Trophoblast cell (in vitro differentiated cells and primary cell): ENCODE measurements at regions not wholly inside any gene's neighbourhood (a gene's known extent, or its start where the extent isn't known, plus 50 kb on each side); places are given as distances from the start of the nearest gene placed in this dataset.

Experiments
- DNase-seq, 2 donors: peaks; one replicate each; pipeline ENCODE4 v3.0.0-alpha.2; 2016
- H2AFZ ChIP-seq: 2 replicates; pipeline ENCODE4 v1.6.1; 2013; ENCODE audit warnings: low read length, moderate library complexity, mild to moderate bottlenecking; ENCODE audit not compliant: insufficient read depth, poor library complexity
- H2AK5ac ChIP-seq: 2 replicates; pipeline ENCODE4 v1.6.1; 2013; ENCODE audit warnings: mild to moderate bottlenecking, low read length
- H2BK120ac ChIP-seq: 2 replicates; pipeline ENCODE4 v1.6.1; 2013; ENCODE audit warnings: low read length, mild to moderate bottlenecking, moderate library complexity; ENCODE audit not compliant: insufficient read depth, poor library complexity
- H2BK12ac ChIP-seq: 2 replicates; pipeline ENCODE4 v1.6.1; 2013; ENCODE audit warnings: mild to moderate bottlenecking, low read length, moderate library complexity
- H2BK5ac ChIP-seq: 2 replicates; pipeline ENCODE4 v1.6.1; 2013; ENCODE audit warnings: low read length, low read depth, moderate library complexity, mild to moderate bottlenecking; ENCODE audit not compliant: poor library complexity
- H3K14ac ChIP-seq: 2 replicates; pipeline ENCODE4 v1.6.1; 2013; ENCODE audit warnings: mild to moderate bottlenecking, low read length
- H3K18ac ChIP-seq: 2 replicates; pipeline ENCODE4 v1.6.1; 2013; ENCODE audit warnings: mild to moderate bottlenecking, low read length
- H3K23ac ChIP-seq: 2 replicates; pipeline ENCODE4 v1.6.1; 2013; ENCODE audit warnings: low read length
- H3K27ac ChIP-seq: 2 replicates; pipeline ENCODE4 v1.5.1; 2013; ENCODE audit warnings: low read depth, mild to moderate bottlenecking, inconsistent platforms, low read length, moderate library complexity
- H3K27me3 ChIP-seq: 2 replicates; pipeline ENCODE4 v1.6.1; 2013; ENCODE audit warnings: inconsistent platforms, mild to moderate bottlenecking, low read length, moderate library complexity; ENCODE audit not compliant: insufficient read depth
- H3K36me3 ChIP-seq, 2 experiments: 1 replicate in 1 of 2; 2 replicates in 1 of 2; pipeline ENCODE4 v1.6.1; 2013; ENCODE audit warnings: low read length in 2 of 2, mild to moderate bottlenecking in 2 of 2, moderate library complexity in 1 of 2; ENCODE audit not compliant: insufficient read depth in 2 of 2, control insufficient read depth in 1 of 2
- H3K4ac ChIP-seq: 2 replicates; pipeline ENCODE4 v1.6.1; 2013; ENCODE audit warnings: low read depth, mild to moderate bottlenecking, low read length, moderate library complexity
- H3K4me1 ChIP-seq, 2 experiments: 1 replicate in 1 of 2; 2 replicates in 1 of 2; pipeline ENCODE4 v1.6.1; 2013; ENCODE audit warnings: low read length in 2 of 2, mild to moderate bottlenecking in 2 of 2, moderate library complexity in 1 of 2; ENCODE audit not compliant: insufficient read depth in 2 of 2, control insufficient read depth in 1 of 2
- H3K4me2 ChIP-seq: 2 replicates; pipeline ENCODE4 v1.6.1; 2013; ENCODE audit warnings: inconsistent platforms, mild to moderate bottlenecking, low read length, moderate library complexity
- H3K4me3 ChIP-seq: 2 replicates; pipeline ENCODE4 v1.5.1; 2013; ENCODE audit warnings: mild to moderate bottlenecking, low read depth, low read length, inconsistent platforms
- H3K79me1 ChIP-seq: one replicate; pipeline ENCODE4 v1.6.1; 2013; ENCODE audit warnings: low read length
- H3K79me2 ChIP-seq: 2 replicates; pipeline ENCODE4 v1.6.1; 2013; ENCODE audit warnings: low read length, mild to moderate bottlenecking; ENCODE audit not compliant: control insufficient read depth, insufficient read depth, poor library complexity
- H3K9ac ChIP-seq: 2 replicates; pipeline ENCODE4 v1.6.1; 2013; ENCODE audit warnings: mild to moderate bottlenecking, low read length
- H3K9me3 ChIP-seq: 2 replicates; pipeline ENCODE4 v1.6.1; 2013; ENCODE audit warnings: low read depth, mild to moderate bottlenecking, control low read depth, inconsistent platforms, low read length; ENCODE audit not compliant: insufficient read depth
- H4K12ac ChIP-seq: 2 replicates; pipeline ENCODE4 v1.6.1; 2013; ENCODE audit warnings: low read depth, mild to moderate bottlenecking, low read length, moderate library complexity
- H4K8ac ChIP-seq: 2 replicates; pipeline ENCODE4 v1.6.1; 2013; ENCODE audit warnings: low read depth, mild to moderate bottlenecking, low read length, moderate library complexity
- H4K91ac ChIP-seq: one replicate; pipeline ENCODE4 v1.6.1; 2013; ENCODE audit warnings: low read depth, mild to moderate bottlenecking, low read length, moderate library complexity
- WGBS: extraction: QIAGEN DNeasy Blood & Tissue Kit; methylation state at CpG from one replicate; pipeline ENCODE4 v1.1.7; 2013; ENCODE audit warnings: missing lambda C conversion rate; ENCODE audit not compliant: insufficient read length, insufficient coverage; ENCODE audit errors: extremely low coverage; 5-methylcytosine and 5-hydroxymethylcytosine counted together

GRCh38 chr14:59087240-59087639, 101.2 kb upstream of the DAAM1 start:
- Histone ChIP-seq H2BK120ac (no peak overlapping the region), H3K18ac (no peak overlapping the region), H3K27me3 (no peaks in the 10 kb centered on the region), H3K27ac (no peak overlapping the region), H4K91ac (no peak overlapping the region), H3K79me2 (no peaks in the 10 kb centered on the region), H2AK5ac (no peak overlapping the region), H3K4me3 (no peak overlapping the region), H2BK5ac (no peak overlapping the region), H3K9me3 (no peaks in the 10 kb centered on the region), H3K79me1 (no peaks in the 10 kb centered on the region), H3K4me1 (no peaks in the 10 kb centered on the region), H3K4ac (no peak overlapping the region), H3K4me2 (no peak overlapping the region), H4K8ac (no peak overlapping the region), H3K14ac (no peak overlapping the region), H2AFZ (no peak overlapping the region), H3K23ac (no peak overlapping the region), H2BK12ac (no peak overlapping the region), H3K36me3 (no peaks in the 10 kb centered on the region), H3K9ac (no peak overlapping the region), H4K12ac (no peak overlapping the region)
- WGBS = no CpG with 5 or more reads among the region's 3 CpGs
- DNase-seq = no peak

GRCh38 chr14:59087711-59088110, 100.8 kb upstream of the DAAM1 start:
- Histone ChIP-seq H2BK12ac (no peak overlapping the region), H4K91ac (no peak overlapping the region), H3K4ac (no peak overlapping the region), H3K23ac (no peak overlapping the region), H3K27ac (no peak overlapping the region), H4K12ac (no peak overlapping the region), H2BK5ac (no peak overlapping the region), H3K14ac (no peak overlapping the region), H4K8ac (no peak overlapping the region), H3K18ac (no peak overlapping the region), H3K4me1 (no peaks in the 10 kb centered on the region), H2AK5ac (no peak overlapping the region), H2BK120ac (no peak overlapping the region), H3K79me2 (no peaks in the 10 kb centered on the region), H2AFZ (no peak overlapping the region), H3K9me3 (no peaks in the 10 kb centered on the region), H3K9ac (no peak overlapping the region), H3K27me3 (no peaks in the 10 kb centered on the region), H3K36me3 (no peaks in the 10 kb centered on the region), H3K4me3 (no peak overlapping the region), H3K4me2 (no peak overlapping the region), H3K79me1 (no peaks in the 10 kb centered on the region)
- WGBS = no CpG with 5 or more reads among the region's 2 CpGs
- DNase-seq = no peak

- Histone ChIP-seq H3K79me2 (no peaks in the 10 kb centered on the region), H2BK5ac (no peak overlapping the region), H3K27me3 (no peaks in the 10 kb centered on the region), H2BK12ac (no peak overlapping the region), H3K4me1 (no peaks in the 10 kb centered on the region), H3K36me3 (no peaks in the 10 kb centered on the region), H2AFZ (no peak overlapping the region), H2AK5ac (no peak overlapping the region), H3K23ac (no peak overlapping the region), H3K9me3 (peaks cover 2% of the 10 kb centered on the region), H3K14ac (no peak overlapping the region), H3K18ac (no peak overlapping the region), H3K4ac (no peak overlapping the region), H3K79me1 (no peaks in the 10 kb centered on the region), H2BK120ac (no peak overlapping the region), H3K27ac (no peak overlapping the region), H3K4me3 (no peak overlapping the region), H4K12ac (no peak overlapping the region), H3K4me2 (no peak overlapping the region), H3K9ac (no peak overlapping the region), H4K91ac (no peak overlapping the region), H4K8ac (no peak overlapping the region)
- no CpG with 5 or more reads among the region's 4 CpGs for WGBS
- DNase-seq = no peak
Measured at GRCh38 chr14:59090572-59090971, 97.9 kb upstream of the DAAM1 start.

- no peak for DNase-seq
- H3K36me3 ChIP-seq = no peaks in the 10 kb centered on the region
- no peak overlapping the region for H3K18ac ChIP-seq
- H3K79me2 ChIP-seq = no peaks in the 10 kb centered on the region
- peaks cover 2% of the 10 kb centered on the region for H3K9me3 ChIP-seq
- H4K91ac ChIP-seq = no peak overlapping the region
- H3K4me1 ChIP-seq = no peaks in the 10 kb centered on the region
- no peak overlapping the region for H2BK12ac ChIP-seq
- H2AFZ ChIP-seq = no peak overlapping the region
- H4K12ac ChIP-seq = no peak overlapping the region
- H2AK5ac ChIP-seq = no peak overlapping the region
- no peak overlapping the region for H3K4me2 ChIP-seq
- H3K27me3 ChIP-seq = no peaks in the 10 kb centered on the region
- no peak overlapping the region for H3K23ac ChIP-seq
- H3K27ac ChIP-seq = no peak overlapping the region
- H3K9ac ChIP-seq = no peak overlapping the region
- no peak overlapping the region for H2BK120ac ChIP-seq
- H3K79me1 ChIP-seq = no peaks in the 10 kb centered on the region
- no CpG with 5 or more reads among the region's 4 CpGs for WGBS
- H3K4me3 ChIP-seq = no peak overlapping the region
- no peak overlapping the region for H2BK5ac ChIP-seq
- H4K8ac ChIP-seq = no peak overlapping the region
- no peak overlapping the region for H3K14ac ChIP-seq
- no peak overlapping the region for H3K4ac ChIP-seq
Measured at GRCh38 chr14:59091404-59091803, 97.1 kb upstream of the DAAM1 start.
